K562 (cell line): ENCODE measurements at regions not wholly inside any gene's neighbourhood (a gene's known extent, or its start where the extent isn't known, plus 50 kb on each side); places are given as distances from the start of the nearest gene placed in this dataset.

Experiments
- ATAC-seq: fragments of 200-7000 bp; cut with Tn5 transposase; 3 replicates; pipeline ENCODE4 v1.9.1; 2020; ENCODE audit warnings: moderate library complexity
- BruUV-seq: library from RNA; stranded (reverse); fragments of 400-500 nt; replicated peaks from 2 replicates; lab custom pipeline; 2021; lab: Mats Ljungman, UMichigan
- CTCF ChIA-PET: fragments of 300-600 bp; formaldehyde crosslinking; extraction: SDS; loops from one replicate; lab custom pipeline; 2021; ENCODE audit warnings: low intra/inter-chr PET ratio; lab: Yijun Ruan, JAX
- POLR2A ChIA-PET: fragments of 300-600, 350-650 bp; sonication (Branson Sonifier 250); formaldehyde crosslinking; extraction: SDS; loops from one replicate; lab custom pipeline; 2021; ENCODE audit warnings: antibody characterized with exemption, inconsistent platforms; lab: Yijun Ruan, JAX
- DNase-seq, 4 experiments: peaks; one replicate each; pipeline versions ENCODE4 v3.0.0 to v3.0.0-alpha.2; 2011 to 2018; ENCODE audit warnings: low spot score in 3 of 4, mixed read lengths in 3 of 4; ENCODE audit errors: extremely low read depth in 1 of 4
- FAIRE-seq: peaks from 2 replicates; lab custom pipeline; 2011; peaks lifted over from hg19 to GRCh38; lab: Jason Lieb, UNC
- H2AFZ ChIP-seq: 2 replicates; pipeline ENCODE4 v1.6.0; 2011; ENCODE audit warnings: low read depth, low read length, control low read depth, inconsistent platforms
- H3K27ac ChIP-seq: fragments of 200-600 bp; 3 replicates; pipeline ENCODE4 v1.8.0; 2011; ENCODE audit warnings: low read depth, mild to moderate bottlenecking, control low read depth, inconsistent platforms, low read length, moderate library complexity, mixed read lengths; ENCODE audit errors: extremely low read depth
- H3K27me3 ChIP-seq, 2 experiments: fragments of 300-600 bp in 1 of 2; 2 replicates in 1 of 2; 3 replicates in 1 of 2; pipeline versions ENCODE4 v1.6.0 to v1.8.0; 2011; ENCODE audit warnings: inconsistent platforms in 2 of 2, low read length in 2 of 2, mild to moderate bottlenecking in 1 of 2, mixed read lengths in 1 of 2, moderate library complexity in 1 of 2; ENCODE audit not compliant: control insufficient read depth in 2 of 2, insufficient read depth in 2 of 2
- H3K36me3 ChIP-seq: fragments of 300-600 bp; 3 replicates; pipeline ENCODE4 v1.8.0; 2011; ENCODE audit warnings: mild to moderate bottlenecking, low read length, inconsistent platforms; ENCODE audit not compliant: control insufficient read depth, insufficient read depth
- H3K4me1 ChIP-seq, 2 experiments: fragments of 200-600 bp in 1 of 2; replicated peaks in 1 of 2; 2 replicates in 1 of 2; 3 replicates in 1 of 2; pipeline versions ENCODE4 v1.5.1 to v1.8.0; 2011; ENCODE audit warnings: inconsistent platforms in 2 of 2, low read length in 2 of 2, mild to moderate bottlenecking in 1 of 2, mixed read lengths in 1 of 2, moderate library complexity in 1 of 2; ENCODE audit not compliant: control insufficient read depth in 2 of 2, insufficient read depth in 2 of 2
- H3K4me2 ChIP-seq: 2 replicates; pipeline ENCODE4 v1.6.1; 2011; ENCODE audit warnings: low read length, control low read depth, inconsistent platforms, mixed read lengths; ENCODE audit not compliant: insufficient read depth
- H3K4me3 ChIP-seq: fragments of 200-600 bp; sonication (generic), shearing (Covaris generic); 2 replicates; pipeline ENCODE4 v1.5.1; 2016; ENCODE audit warnings: control low read depth, inconsistent platforms
- H3K79me2 ChIP-seq: fragments of 200-600 bp; 3 replicates; pipeline ENCODE4 v1.8.0; 2011; ENCODE audit warnings: low read length, inconsistent platforms; ENCODE audit not compliant: control insufficient read depth, insufficient read depth
- H3K9ac ChIP-seq, 2 experiments: 2 replicates each; pipeline versions ENCODE4 v1.6.0 to v1.6.1; 2011; ENCODE audit warnings: low read depth in 2 of 2, low read length in 2 of 2, control low read depth in 1 of 2, inconsistent platforms in 1 of 2, mild to moderate bottlenecking in 1 of 2, mixed read lengths in 1 of 2; ENCODE audit not compliant: insufficient read depth in 1 of 2
- H3K9me1 ChIP-seq: one replicate; pipeline ENCODE4 v1.6.0; 2011; ENCODE audit warnings: inconsistent platforms, mild to moderate bottlenecking, low read length, moderate library complexity; ENCODE audit not compliant: control insufficient read depth, insufficient read depth
- H3K9me3 ChIP-seq: replicated peaks from 2 replicates; pipeline ENCODE4 v1.5.1; 2011; ENCODE audit warnings: low read depth, low read length, inconsistent platforms; ENCODE audit not compliant: control insufficient read depth, insufficient read depth
- H4K20me1 ChIP-seq: replicated peaks from 2 replicates; pipeline ENCODE4 v1.6.1; 2011; ENCODE audit warnings: low read length, inconsistent platforms, mixed read lengths; ENCODE audit not compliant: control insufficient read depth, insufficient read depth
- BRCA1 ChIP-seq, 2 experiments: fragments of 450-650 bp in 1 of 2; sonication (generic) in 1 of 2; formaldehyde crosslinking in 1 of 2; IDR thresholded peaks; 2 replicates each; pipeline versions ENCODE4 v1.5.0 to v1.6.1; 2017 to 2020; ENCODE audit warnings: mild to moderate bottlenecking in 1 of 2, missing genetic modification reagents in 1 of 2
- NFIX ChIP-seq: fragments of 250-450 bp; sonication (Bioruptor Pico); IDR thresholded peaks from 2 replicates; pipeline ENCODE4 v1.4.0; 2020; ENCODE audit warnings: low read depth, mild to moderate bottlenecking, moderate library complexity
- ZZZ3 ChIP-seq: fragments of 450-650 bp; IDR thresholded peaks from 2 replicates; pipeline ENCODE4 v1.6.1; 2016; ENCODE audit warnings: antibody characterized with exemption, mild to moderate bottlenecking, moderate library complexity
- WGBS: fragments of 100-300 bp; shearing (Covaris generic); methylation state at CpG from one replicate; pipeline ENCODE4 v1.1.6; 2016; ENCODE audit warnings: low coverage, mixed read lengths; ENCODE audit not compliant: insufficient coverage; ENCODE audit errors: missing lambda C conversion rate; 5-methylcytosine and 5-hydroxymethylcytosine counted together
- in situ Hi-C: fragments of 300-500 bp; cut with MboI; formaldehyde crosslinking; loops from 4 replicates; pipeline ENCODE4 v1.15.0; 2018; ENCODE audit warnings: inconsistent platforms, mixed read lengths
- intact Hi-C: fragments of 100-400 bp; cut with micrococcal nuclease; formaldehyde crosslinking; loops from 2 replicates; pipeline ENCODE4 v1.14.2; 2022
- TF ChIP-seq, protein P1 (sequence below): sonication (generic); formaldehyde crosslinking; IDR thresholded peaks from 2 replicates; pipeline ENCODE4 v1.8.0; 2022; ENCODE audit warnings: mild to moderate bottlenecking, missing genetic modification reagents
- TF ChIP-seq, protein P2 (sequence below): IDR thresholded peaks from 2 replicates; pipeline ENCODE4 v1.6.1; 2011; ENCODE audit warnings: borderline replicate concordance, low read depth, mild to moderate bottlenecking, moderate library complexity, low read length; ENCODE audit not compliant: insufficient read depth, poor library complexity, severe bottlenecking
- TF ChIP-seq, protein P3 (sequence below): IDR thresholded peaks from 2 replicates; pipeline ENCODE4 v1.6.1; 2012; ENCODE audit warnings: low read depth, low read length, improper control_type of control experiment, borderline replicate concordance
- TF ChIP-seq, protein P4 (sequence below): sonication (generic); formaldehyde crosslinking; IDR thresholded peaks from 2 replicates; pipeline ENCODE4 v1.8.0; 2023; ENCODE audit warnings: missing genetic modification reagents, mild to moderate bottlenecking, borderline replicate concordance

DNA sequence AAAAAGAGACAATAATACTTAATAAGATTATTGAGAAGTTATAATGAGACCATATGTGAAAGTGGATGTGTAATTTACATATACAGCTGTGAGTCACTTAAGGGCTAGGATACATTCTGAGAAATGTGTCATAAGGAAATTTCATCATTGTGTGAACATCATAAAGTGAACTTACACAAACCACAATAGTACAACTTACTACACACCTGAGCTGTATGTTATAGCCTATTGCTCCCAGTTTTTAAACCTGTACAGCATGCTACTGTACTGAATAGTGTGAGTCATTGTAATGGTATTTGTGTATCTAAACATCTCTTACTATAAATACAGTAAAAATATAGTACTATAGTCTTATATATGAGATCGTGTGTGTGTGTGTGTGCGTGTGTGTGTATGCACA lies 1420.3 kb upstream of the PIK3C3 start:
- H3K9me1 ChIP-seq: no peaks in the 10 kb centered on the region
- H2AFZ ChIP-seq: no peak overlapping the region
- no peak overlapping the region for H3K9ac ChIP-seq
- ATAC-seq (no peak), DNase-seq (no peak), FAIRE-seq (no peak)
- no peaks in the 10 kb centered on the region for H3K4me1 ChIP-seq
- intact Hi-C loops (no loop called here), in situ Hi-C loops (no loop called here)
- H3K4me2 ChIP-seq: no peak overlapping the region
- no peaks in the 10 kb centered on the region for H3K79me2 ChIP-seq
- no peak overlapping the region for H3K4me3 ChIP-seq
- ChIA-PET POLR2A (interaction anchor here (0.5 kb wide), 1 partner anchor 222 kb away, joined by 3 read pairs; no protein-coding TSS in a partner anchor), CTCF (no interaction called here)
- H3K9me3 ChIP-seq: no peaks in the 10 kb centered on the region
- no peak overlapping the region for H3K27ac ChIP-seq
- 0% methylated on average over 2 of the region's 2 CpGs for WGBS
- no peaks in the 10 kb centered on the region for H3K27me3 ChIP-seq
- no TSS peak for BruUV-seq
- H3K36me3 ChIP-seq: no peaks in the 10 kb centered on the region
- H4K20me1 ChIP-seq: no peaks in the 10 kb centered on the region
- TF ChIP-seq BRCA1 (IDR thresholded peaks at IDR 0.05) (no peak), BRCA1 (CRISPR knock-in tag; IDR thresholded peaks at IDR 0.05) (no peak), ZZZ3 (no peak), NFIX (CRISPR knock-in tag) (no peak)
- TF ChIP-seq, protein P1, sequence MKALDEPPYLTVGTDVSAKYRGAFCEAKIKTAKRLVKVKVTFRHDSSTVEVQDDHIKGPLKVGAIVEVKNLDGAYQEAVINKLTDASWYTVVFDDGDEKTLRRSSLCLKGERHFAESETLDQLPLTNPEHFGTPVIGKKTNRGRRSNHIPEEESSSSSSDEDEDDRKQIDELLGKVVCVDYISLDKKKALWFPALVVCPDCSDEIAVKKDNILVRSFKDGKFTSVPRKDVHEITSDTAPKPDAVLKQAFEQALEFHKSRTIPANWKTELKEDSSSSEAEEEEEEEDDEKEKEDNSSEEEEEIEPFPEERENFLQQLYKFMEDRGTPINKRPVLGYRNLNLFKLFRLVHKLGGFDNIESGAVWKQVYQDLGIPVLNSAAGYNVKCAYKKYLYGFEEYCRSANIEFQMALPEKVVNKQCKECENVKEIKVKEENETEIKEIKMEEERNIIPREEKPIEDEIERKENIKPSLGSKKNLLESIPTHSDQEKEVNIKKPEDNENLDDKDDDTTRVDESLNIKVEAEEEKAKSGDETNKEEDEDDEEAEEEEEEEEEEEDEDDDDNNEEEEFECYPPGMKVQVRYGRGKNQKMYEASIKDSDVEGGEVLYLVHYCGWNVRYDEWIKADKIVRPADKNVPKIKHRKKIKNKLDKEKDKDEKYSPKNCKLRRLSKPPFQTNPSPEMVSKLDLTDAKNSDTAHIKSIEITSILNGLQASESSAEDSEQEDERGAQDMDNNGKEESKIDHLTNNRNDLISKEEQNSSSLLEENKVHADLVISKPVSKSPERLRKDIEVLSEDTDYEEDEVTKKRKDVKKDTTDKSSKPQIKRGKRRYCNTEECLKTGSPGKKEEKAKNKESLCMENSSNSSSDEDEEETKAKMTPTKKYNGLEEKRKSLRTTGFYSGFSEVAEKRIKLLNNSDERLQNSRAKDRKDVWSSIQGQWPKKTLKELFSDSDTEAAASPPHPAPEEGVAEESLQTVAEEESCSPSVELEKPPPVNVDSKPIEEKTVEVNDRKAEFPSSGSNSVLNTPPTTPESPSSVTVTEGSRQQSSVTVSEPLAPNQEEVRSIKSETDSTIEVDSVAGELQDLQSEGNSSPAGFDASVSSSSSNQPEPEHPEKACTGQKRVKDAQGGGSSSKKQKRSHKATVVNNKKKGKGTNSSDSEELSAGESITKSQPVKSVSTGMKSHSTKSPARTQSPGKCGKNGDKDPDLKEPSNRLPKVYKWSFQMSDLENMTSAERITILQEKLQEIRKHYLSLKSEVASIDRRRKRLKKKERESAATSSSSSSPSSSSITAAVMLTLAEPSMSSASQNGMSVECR (CRISPR knock-in tag): no peak
- TF ChIP-seq, protein P2, sequence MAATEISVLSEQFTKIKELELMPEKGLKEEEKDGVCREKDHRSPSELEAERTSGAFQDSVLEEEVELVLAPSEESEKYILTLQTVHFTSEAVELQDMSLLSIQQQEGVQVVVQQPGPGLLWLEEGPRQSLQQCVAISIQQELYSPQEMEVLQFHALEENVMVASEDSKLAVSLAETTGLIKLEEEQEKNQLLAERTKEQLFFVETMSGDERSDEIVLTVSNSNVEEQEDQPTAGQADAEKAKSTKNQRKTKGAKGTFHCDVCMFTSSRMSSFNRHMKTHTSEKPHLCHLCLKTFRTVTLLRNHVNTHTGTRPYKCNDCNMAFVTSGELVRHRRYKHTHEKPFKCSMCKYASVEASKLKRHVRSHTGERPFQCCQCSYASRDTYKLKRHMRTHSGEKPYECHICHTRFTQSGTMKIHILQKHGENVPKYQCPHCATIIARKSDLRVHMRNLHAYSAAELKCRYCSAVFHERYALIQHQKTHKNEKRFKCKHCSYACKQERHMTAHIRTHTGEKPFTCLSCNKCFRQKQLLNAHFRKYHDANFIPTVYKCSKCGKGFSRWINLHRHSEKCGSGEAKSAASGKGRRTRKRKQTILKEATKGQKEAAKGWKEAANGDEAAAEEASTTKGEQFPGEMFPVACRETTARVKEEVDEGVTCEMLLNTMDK: no peak
- TF ChIP-seq, protein P3, sequence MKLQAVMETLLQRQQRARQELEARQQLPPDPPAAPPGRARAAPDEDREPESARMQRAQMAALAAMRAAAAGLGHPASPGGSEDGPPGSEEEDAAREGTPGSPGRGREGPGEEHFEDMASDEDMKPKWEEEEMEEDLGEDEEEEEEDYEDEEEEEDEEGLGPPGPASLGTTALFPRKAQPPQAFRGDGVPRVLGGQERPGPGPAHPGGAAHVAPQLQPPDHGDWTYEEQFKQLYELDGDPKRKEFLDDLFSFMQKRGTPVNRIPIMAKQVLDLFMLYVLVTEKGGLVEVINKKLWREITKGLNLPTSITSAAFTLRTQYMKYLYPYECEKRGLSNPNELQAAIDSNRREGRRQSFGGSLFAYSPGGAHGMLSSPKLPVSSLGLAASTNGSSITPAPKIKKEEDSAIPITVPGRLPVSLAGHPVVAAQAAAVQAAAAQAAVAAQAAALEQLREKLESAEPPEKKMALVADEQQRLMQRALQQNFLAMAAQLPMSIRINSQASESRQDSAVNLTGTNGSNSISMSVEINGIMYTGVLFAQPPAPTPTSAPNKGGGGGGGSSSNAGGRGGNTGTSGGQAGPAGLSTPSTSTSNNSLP: no peak
- TF ChIP-seq, protein P4, sequence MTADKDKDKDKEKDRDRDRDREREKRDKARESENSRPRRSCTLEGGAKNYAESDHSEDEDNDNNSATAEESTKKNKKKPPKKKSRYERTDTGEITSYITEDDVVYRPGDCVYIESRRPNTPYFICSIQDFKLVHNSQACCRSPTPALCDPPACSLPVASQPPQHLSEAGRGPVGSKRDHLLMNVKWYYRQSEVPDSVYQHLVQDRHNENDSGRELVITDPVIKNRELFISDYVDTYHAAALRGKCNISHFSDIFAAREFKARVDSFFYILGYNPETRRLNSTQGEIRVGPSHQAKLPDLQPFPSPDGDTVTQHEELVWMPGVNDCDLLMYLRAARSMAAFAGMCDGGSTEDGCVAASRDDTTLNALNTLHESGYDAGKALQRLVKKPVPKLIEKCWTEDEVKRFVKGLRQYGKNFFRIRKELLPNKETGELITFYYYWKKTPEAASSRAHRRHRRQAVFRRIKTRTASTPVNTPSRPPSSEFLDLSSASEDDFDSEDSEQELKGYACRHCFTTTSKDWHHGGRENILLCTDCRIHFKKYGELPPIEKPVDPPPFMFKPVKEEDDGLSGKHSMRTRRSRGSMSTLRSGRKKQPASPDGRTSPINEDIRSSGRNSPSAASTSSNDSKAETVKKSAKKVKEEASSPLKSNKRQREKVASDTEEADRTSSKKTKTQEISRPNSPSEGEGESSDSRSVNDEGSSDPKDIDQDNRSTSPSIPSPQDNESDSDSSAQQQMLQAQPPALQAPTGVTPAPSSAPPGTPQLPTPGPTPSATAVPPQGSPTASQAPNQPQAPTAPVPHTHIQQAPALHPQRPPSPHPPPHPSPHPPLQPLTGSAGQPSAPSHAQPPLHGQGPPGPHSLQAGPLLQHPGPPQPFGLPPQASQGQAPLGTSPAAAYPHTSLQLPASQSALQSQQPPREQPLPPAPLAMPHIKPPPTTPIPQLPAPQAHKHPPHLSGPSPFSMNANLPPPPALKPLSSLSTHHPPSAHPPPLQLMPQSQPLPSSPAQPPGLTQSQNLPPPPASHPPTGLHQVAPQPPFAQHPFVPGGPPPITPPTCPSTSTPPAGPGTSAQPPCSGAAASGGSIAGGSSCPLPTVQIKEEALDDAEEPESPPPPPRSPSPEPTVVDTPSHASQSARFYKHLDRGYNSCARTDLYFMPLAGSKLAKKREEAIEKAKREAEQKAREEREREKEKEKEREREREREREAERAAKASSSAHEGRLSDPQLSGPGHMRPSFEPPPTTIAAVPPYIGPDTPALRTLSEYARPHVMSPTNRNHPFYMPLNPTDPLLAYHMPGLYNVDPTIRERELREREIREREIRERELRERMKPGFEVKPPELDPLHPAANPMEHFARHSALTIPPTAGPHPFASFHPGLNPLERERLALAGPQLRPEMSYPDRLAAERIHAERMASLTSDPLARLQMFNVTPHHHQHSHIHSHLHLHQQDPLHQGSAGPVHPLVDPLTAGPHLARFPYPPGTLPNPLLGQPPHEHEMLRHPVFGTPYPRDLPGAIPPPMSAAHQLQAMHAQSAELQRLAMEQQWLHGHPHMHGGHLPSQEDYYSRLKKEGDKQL (CRISPR knock-in tag): no peak
